ENCODE measurements at regions not wholly inside any gene's neighbourhood (a gene's known extent, or its start where the extent isn't known, plus 50 kb on each side); places are given as distances from the start of the nearest gene placed in this dataset.
"Not testable (repeated sequence)": the region's sequence is repeated elsewhere in the genome, so short reads cannot be mapped to it uniquely, and the experiment has no call there.

GRCh38 chr5:60060389-60060788 is 166.9 kb upstream of the PDE4D start:
- no peak overlapping the region for H3K4me3 ChIP-seq (ENCODE audit: low read depth, low read length)
- TF ChIP-seq CTCF (IDR thresholded peaks at IDR 0.05; ENCODE audit: insufficient read depth, low read length, poor library complexity, severe bottlenecking), result no peak
- H3K36me3 ChIP-seq (ENCODE audit: control insufficient read depth, insufficient read depth, low read length), result no peaks in the 10 kb centered on the region
- no peak for DNase-seq (ENCODE audit: low read depth)
- H3K27me3 ChIP-seq (ENCODE audit: control insufficient read depth, insufficient read depth, low read length), result no peaks in the 10 kb centered on the region

GRCh38 chr5:60056191-60056590 is 162.7 kb upstream of the PDE4D start:
- no peaks in the 10 kb centered on the region for H3K27me3 ChIP-seq (ENCODE audit: control insufficient read depth, insufficient read depth, low read length)
- no peak for DNase-seq (ENCODE audit: low read depth)
- TF ChIP-seq CTCF (IDR thresholded peaks at IDR 0.05; ENCODE audit: insufficient read depth, low read length, poor library complexity, severe bottlenecking), result no peak
- no peaks in the 10 kb centered on the region for H3K36me3 ChIP-seq (ENCODE audit: control insufficient read depth, insufficient read depth, low read length)
- no peak overlapping the region for H3K4me3 ChIP-seq (ENCODE audit: low read depth, low read length)

- Histone ChIP-seq H3K27me3 (ENCODE audit: control insufficient read depth, insufficient read depth, low read length) (no peaks in the 10 kb centered on the region), H3K4me3 (ENCODE audit: low read depth, low read length) (no peak overlapping the region), H3K36me3 (ENCODE audit: control insufficient read depth, insufficient read depth, low read length) (no peaks in the 10 kb centered on the region)
- no peak for TF ChIP-seq CTCF (IDR thresholded peaks at IDR 0.05; ENCODE audit: insufficient read depth, low read length, poor library complexity, severe bottlenecking)
- DNase-seq (ENCODE audit: low read depth), result no peak
These were observed 161.6 kb upstream of the PDE4D start for GRCh38 chr5:60055168-60055567.

- H3K27me3 ChIP-seq (ENCODE audit: control insufficient read depth, insufficient read depth, low read length); H3K4me3 ChIP-seq (ENCODE audit: low read depth, low read length); DNase-seq (ENCODE audit: low read depth); H3K36me3 ChIP-seq (ENCODE audit: control insufficient read depth, insufficient read depth, low read length): not testable (repeated sequence)
These were observed 148.6 kb upstream of the PDE4D start for GRCh38 chr5:60041996-60042664.

GRCh38 chr5:60041508-60041907 is 148.0 kb upstream of the PDE4D start:
- DNase-seq (ENCODE audit: low read depth); H3K36me3 ChIP-seq (ENCODE audit: control insufficient read depth, insufficient read depth, low read length); H3K4me3 ChIP-seq (ENCODE audit: low read depth, low read length); H3K27me3 ChIP-seq (ENCODE audit: control insufficient read depth, insufficient read depth, low read length): not testable (repeated sequence)

GRCh38 chr5:60036192-60036938 is 142.8 kb upstream of the PDE4D start:
- no peak for TF ChIP-seq CTCF (IDR thresholded peaks at IDR 0.05; ENCODE audit: insufficient read depth, low read length, poor library complexity, severe bottlenecking)
- no peaks in the 10 kb centered on the region for H3K27me3 ChIP-seq (ENCODE audit: control insufficient read depth, insufficient read depth, low read length)
- DNase-seq (ENCODE audit: low read depth), result no peak

GRCh38 chr5:60026161-60026560 is 132.6 kb upstream of the PDE4D start:
- no peak overlapping the region for H3K4me3 ChIP-seq (ENCODE audit: low read depth, low read length)
- no peak for TF ChIP-seq CTCF (IDR thresholded peaks at IDR 0.05; ENCODE audit: insufficient read depth, low read length, poor library complexity, severe bottlenecking)
- H3K27me3 ChIP-seq (ENCODE audit: control insufficient read depth, insufficient read depth, low read length), result no peaks in the 10 kb centered on the region
- DNase-seq (ENCODE audit: low read depth), result no peak
- H3K36me3 ChIP-seq (ENCODE audit: control insufficient read depth, insufficient read depth, low read length), result no peaks in the 10 kb centered on the region

More at GRCh38 chr5:60036192-60036938, 142.8 kb upstream of the PDE4D start:
- Histone ChIP-seq H3K4me3 (ENCODE audit: low read depth, low read length) (no peak overlapping the region), H3K36me3 (ENCODE audit: control insufficient read depth, insufficient read depth, low read length) (no peaks in the 10 kb centered on the region)

Data from kidney epithelial cell (primary cell).